A549 (cell line): ENCODE measurements at regions not wholly inside any gene's neighbourhood (a gene's known extent, or its start where the extent isn't known, plus 50 kb on each side); places are given as distances from the start of the nearest gene placed in this dataset.

Experiments
- ATAC-seq, 2 experiments: fragments of 200-7000 bp in 1 of 2; fragments of >200 bp in 1 of 2; cut with Nextera tagmentation in 1 of 2; cut with Tn5 transposase in 1 of 2; 3 replicates each; pipeline versions ENCODE4 v1.8.0 to v1.9.1; 2018 to 2020; ENCODE audit warnings: mild to moderate bottlenecking in 1 of 2, moderate library complexity in 1 of 2
- CTCF ChIA-PET: fragments of 300-600 bp; sonication (Branson Sonifier 250); formaldehyde crosslinking; extraction: SDS; loops from one replicate; lab custom pipeline; 2021; ENCODE audit warnings: antibody characterized with exemption, inconsistent platforms; lab: Yijun Ruan, JAX
- POLR2A ChIA-PET: fragments of 350-600 bp; formaldehyde crosslinking; extraction: SDS; loops from one replicate; lab custom pipeline; 2021; ENCODE audit warnings: antibody characterized with exemption, inconsistent platforms; lab: Yijun Ruan, JAX
- DNase-seq, 2 experiments: peaks; one replicate each; pipeline versions ENCODE4 v3.0.0 to v3.0.0-alpha.2; 2011 to 2016; ENCODE audit warnings: low read depth in 1 of 2, low spot score in 1 of 2
- FAIRE-seq: peaks from 2 replicates; lab custom pipeline; 2011; peaks lifted over from hg19 to GRCh38; lab: Jason Lieb, UNC
- H3K27ac ChIP-seq, 2 experiments: fragments of >200 bp; sonication (Bioruptor Twin); formaldehyde crosslinking; 3 replicates each; pipeline ENCODE4 v1.5.1; 2016 to 2017
- H3K4me1 ChIP-seq: fragments of >200 bp; sonication (Bioruptor Twin); formaldehyde crosslinking; 3 replicates; pipeline ENCODE4 v1.6.1; 2016
- H3K4me2 ChIP-seq: fragments of >200 bp; sonication (Bioruptor Twin); formaldehyde crosslinking; 3 replicates; pipeline ENCODE4 v1.6.1; 2016
- H3K4me3 ChIP-seq: fragments of >200 bp; sonication (Bioruptor Twin); formaldehyde crosslinking; 3 replicates; pipeline ENCODE4 v1.5.1; 2016
- H3K9me3 ChIP-seq: fragments of >200 bp; sonication (Bioruptor Twin); formaldehyde crosslinking; 3 replicates; pipeline ENCODE4 v1.6.1; 2016
- CBX2 ChIP-seq: fragments of 200-600 bp; sonication (generic); IDR thresholded peaks from 2 replicates; pipeline ENCODE4 v1.6.1; 2016; ENCODE audit warnings: low read depth, mild to moderate bottlenecking, borderline replicate concordance
- CBX8 ChIP-seq: fragments of 200-600 bp; sonication (generic); IDR thresholded peaks from 2 replicates; pipeline ENCODE4 v1.6.1; 2016
- CEBPB ChIP-seq, 2 experiments: fragments of >200 bp in 1 of 2; sonication (Bioruptor Twin) in 1 of 2; formaldehyde crosslinking in 1 of 2; IDR thresholded peaks; 2 replicates each; pipeline ENCODE4 v1.6.1; 2012 to 2016
- CHD2 ChIP-seq: fragments of 150-350 bp; IDR thresholded peaks from 2 replicates; pipeline ENCODE4 v1.6.1; 2014; ENCODE audit warnings: low read length; ENCODE audit not compliant: partially characterized antibody
- CHD4 ChIP-seq: fragments of 200-600 bp; sonication (generic); IDR thresholded peaks from 2 replicates; pipeline ENCODE4 v1.6.1; 2016; ENCODE audit warnings: antibody characterized with exemption, mild to moderate bottlenecking, borderline replicate concordance
- EHF ChIP-seq: fragments of 250-450 bp; sonication (Bioruptor Pico); IDR thresholded peaks from 2 replicates; pipeline ENCODE4 v1.5.0; 2020; ENCODE audit warnings: mild to moderate bottlenecking
- ESRRA ChIP-seq: fragments of 150-350 bp; IDR thresholded peaks from 2 replicates; pipeline ENCODE4 v1.6.1; 2014; ENCODE audit warnings: mild to moderate bottlenecking, low read length, borderline replicate concordance
- GATA3 ChIP-seq: IDR thresholded peaks from 2 replicates; pipeline ENCODE4 v1.6.1; 2012; ENCODE audit warnings: borderline replicate concordance
- HOXB13 ChIP-seq: fragments of 250-450 bp; sonication (Bioruptor Pico); IDR thresholded peaks from 2 replicates; pipeline ENCODE4 v1.5.0; 2020; ENCODE audit warnings: low read depth, mild to moderate bottlenecking, moderate library complexity
- HOXB5 ChIP-seq: fragments of 250-450 bp; sonication (Bioruptor Pico); IDR thresholded peaks from 2 replicates; pipeline ENCODE4 v1.5.0; 2020; ENCODE audit warnings: mild to moderate bottlenecking, moderate library complexity
- JUN ChIP-seq, 2 experiments: fragments of >200 bp; sonication (Bioruptor Twin); formaldehyde crosslinking; IDR thresholded peaks; 2 replicates in 1 of 2; 3 replicates in 1 of 2; pipeline ENCODE4 v1.6.1; 2016 to 2017
- KDM5A ChIP-seq: fragments of 200-600 bp; sonication (generic); IDR thresholded peaks from 2 replicates; pipeline ENCODE4 v1.6.1; 2016; ENCODE audit warnings: antibody characterized with exemption, mild to moderate bottlenecking
- MAFK ChIP-seq: fragments of 450-650 bp; IDR thresholded peaks from 2 replicates; pipeline ENCODE4 v1.6.1; 2014; ENCODE audit not compliant: partially characterized antibody
- MAZ ChIP-seq: fragments of 150-350 bp; IDR thresholded peaks from 2 replicates; pipeline ENCODE4 v1.6.1; 2014; ENCODE audit warnings: antibody characterized with exemption, low read depth, low read length, borderline replicate concordance
- MYC ChIP-seq: IDR thresholded peaks from 2 replicates; pipeline ENCODE4 v1.6.1; 2012; ENCODE audit warnings: mild to moderate bottlenecking, inconsistent platforms, low read length, improper control_type of control experiment, borderline replicate concordance
- PHF8 ChIP-seq: fragments of 200-600 bp; sonication (generic); IDR thresholded peaks from 2 replicates; pipeline ENCODE4 v1.6.1; 2016; ENCODE audit warnings: low read depth, mild to moderate bottlenecking, antibody characterized with exemption, moderate library complexity, borderline replicate concordance
- RCOR1 ChIP-seq: fragments of 150-350 bp; IDR thresholded peaks from 2 replicates; pipeline ENCODE4 v1.6.1; 2014; ENCODE audit warnings: antibody characterized with exemption, low read length, low read depth
- RFX5 ChIP-seq: fragments of 450-650 bp; IDR thresholded peaks from 2 replicates; pipeline ENCODE4 v1.7.1; 2014; ENCODE audit warnings: antibody characterized with exemption, mild to moderate bottlenecking, moderate library complexity
- RNF2 ChIP-seq: fragments of 200-600 bp; sonication (generic); IDR thresholded peaks from 2 replicates; pipeline ENCODE4 v1.6.1; 2016; ENCODE audit warnings: low read depth, mild to moderate bottlenecking, antibody characterized with exemption, moderate library complexity, borderline replicate concordance
- SMC3 ChIP-seq: fragments of >200 bp; sonication (Bioruptor Twin); formaldehyde crosslinking; IDR thresholded peaks from 3 replicates; pipeline ENCODE4 v1.6.1; 2018; ENCODE audit warnings: inconsistent platforms
- TFCP2L1 ChIP-seq: fragments of 250-450 bp; sonication (Bioruptor Pico); IDR thresholded peaks from 2 replicates; pipeline ENCODE4 v1.5.0; 2021; ENCODE audit warnings: mild to moderate bottlenecking
- ZFP36 ChIP-seq: fragments of 450-650 bp; IDR thresholded peaks from 2 replicates; pipeline ENCODE4 v1.6.1; 2014; ENCODE audit warnings: borderline replicate concordance; ENCODE audit not compliant: partially characterized antibody
- WGBS: methylation state at CpG from one replicate; pipeline ENCODE4 v1.1.6; 2017; ENCODE audit errors: missing lambda C conversion rate; 5-methylcytosine and 5-hydroxymethylcytosine counted together
- TF ChIP-seq, protein P1 (sequence below): fragments of >200 bp; sonication (Bioruptor Twin); formaldehyde crosslinking; IDR thresholded peaks from 3 replicates; pipeline ENCODE4 v1.6.1; 2016
- TF ChIP-seq, protein P2 (sequence below): fragments of 200-600 bp; sonication (generic); IDR thresholded peaks from 2 replicates; pipeline ENCODE4 v1.6.1; 2016; ENCODE audit warnings: antibody characterized with exemption, mild to moderate bottlenecking, moderate library complexity
- TF ChIP-seq, protein P3 (sequence below): fragments of >200 bp; sonication (Bioruptor Twin); formaldehyde crosslinking; IDR thresholded peaks from 2 replicates; pipeline ENCODE4 v1.6.1; 2016

DNA sequence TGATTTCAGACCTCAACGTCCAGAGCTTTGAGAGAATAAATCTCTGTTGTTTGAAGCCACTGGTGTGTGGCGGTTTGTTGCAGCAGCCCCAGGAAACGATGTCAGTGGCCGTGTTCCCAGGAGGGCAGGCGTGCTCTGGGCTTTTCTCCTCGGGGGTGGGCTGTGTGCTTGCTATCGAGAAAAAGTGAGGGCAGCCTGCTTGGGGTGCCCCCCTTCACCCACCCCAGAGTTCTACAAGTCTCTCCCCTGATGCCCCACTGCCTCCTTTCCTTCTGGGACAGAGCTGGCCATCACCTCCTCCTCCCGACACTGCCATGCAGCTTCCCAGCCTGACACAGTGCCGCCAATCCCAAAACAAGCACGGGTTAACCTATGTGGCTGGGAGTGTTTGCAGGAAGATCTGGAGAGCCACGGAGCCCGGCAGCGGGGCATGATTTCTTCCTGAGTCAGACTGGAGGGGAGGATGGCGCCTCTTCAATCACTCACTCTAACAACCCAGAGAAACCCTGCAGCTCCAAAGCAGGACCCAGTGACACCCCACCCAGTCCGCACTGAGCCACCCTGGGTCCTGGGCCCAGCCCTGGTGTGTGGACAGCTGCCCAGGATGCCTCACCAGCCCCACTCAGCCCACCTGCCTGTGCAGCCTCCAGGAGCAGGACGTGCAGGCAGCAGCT lies 213.7 kb upstream of the RAB6C start:
- no peak overlapping the region for H3K4me3 ChIP-seq
- no peak; a peak in 1 of 6 replicates for ATAC-seq
- WGBS: 11% methylated on average over 11 of the region's 16 CpGs
- TF ChIP-seq, protein P1, sequence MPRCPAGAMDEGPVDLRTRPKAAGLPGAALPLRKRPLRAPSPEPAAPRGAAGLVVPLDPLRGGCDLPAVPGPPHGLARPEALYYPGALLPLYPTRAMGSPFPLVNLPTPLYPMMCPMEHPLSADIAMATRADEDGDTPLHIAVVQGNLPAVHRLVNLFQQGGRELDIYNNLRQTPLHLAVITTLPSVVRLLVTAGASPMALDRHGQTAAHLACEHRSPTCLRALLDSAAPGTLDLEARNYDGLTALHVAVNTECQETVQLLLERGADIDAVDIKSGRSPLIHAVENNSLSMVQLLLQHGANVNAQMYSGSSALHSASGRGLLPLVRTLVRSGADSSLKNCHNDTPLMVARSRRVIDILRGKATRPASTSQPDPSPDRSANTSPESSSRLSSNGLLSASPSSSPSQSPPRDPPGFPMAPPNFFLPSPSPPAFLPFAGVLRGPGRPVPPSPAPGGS: no peak
- TF ChIP-seq MAFK: no peak
- TF ChIP-seq, protein P2, sequence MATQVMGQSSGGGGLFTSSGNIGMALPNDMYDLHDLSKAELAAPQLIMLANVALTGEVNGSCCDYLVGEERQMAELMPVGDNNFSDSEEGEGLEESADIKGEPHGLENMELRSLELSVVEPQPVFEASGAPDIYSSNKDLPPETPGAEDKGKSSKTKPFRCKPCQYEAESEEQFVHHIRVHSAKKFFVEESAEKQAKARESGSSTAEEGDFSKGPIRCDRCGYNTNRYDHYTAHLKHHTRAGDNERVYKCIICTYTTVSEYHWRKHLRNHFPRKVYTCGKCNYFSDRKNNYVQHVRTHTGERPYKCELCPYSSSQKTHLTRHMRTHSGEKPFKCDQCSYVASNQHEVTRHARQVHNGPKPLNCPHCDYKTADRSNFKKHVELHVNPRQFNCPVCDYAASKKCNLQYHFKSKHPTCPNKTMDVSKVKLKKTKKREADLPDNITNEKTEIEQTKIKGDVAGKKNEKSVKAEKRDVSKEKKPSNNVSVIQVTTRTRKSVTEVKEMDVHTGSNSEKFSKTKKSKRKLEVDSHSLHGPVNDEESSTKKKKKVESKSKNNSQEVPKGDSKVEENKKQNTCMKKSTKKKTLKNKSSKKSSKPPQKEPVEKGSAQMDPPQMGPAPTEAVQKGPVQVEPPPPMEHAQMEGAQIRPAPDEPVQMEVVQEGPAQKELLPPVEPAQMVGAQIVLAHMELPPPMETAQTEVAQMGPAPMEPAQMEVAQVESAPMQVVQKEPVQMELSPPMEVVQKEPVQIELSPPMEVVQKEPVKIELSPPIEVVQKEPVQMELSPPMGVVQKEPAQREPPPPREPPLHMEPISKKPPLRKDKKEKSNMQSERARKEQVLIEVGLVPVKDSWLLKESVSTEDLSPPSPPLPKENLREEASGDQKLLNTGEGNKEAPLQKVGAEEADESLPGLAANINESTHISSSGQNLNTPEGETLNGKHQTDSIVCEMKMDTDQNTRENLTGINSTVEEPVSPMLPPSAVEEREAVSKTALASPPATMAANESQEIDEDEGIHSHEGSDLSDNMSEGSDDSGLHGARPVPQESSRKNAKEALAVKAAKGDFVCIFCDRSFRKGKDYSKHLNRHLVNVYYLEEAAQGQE: no peak
- TF ChIP-seq CHD2: no peak
- TF ChIP-seq RNF2: no peak
- TF ChIP-seq KDM5A: no peak
- TF ChIP-seq CHD4: no peak
- no peak for TF ChIP-seq JUN (IDR thresholded peaks at IDR 0.05)
- TF ChIP-seq TFCP2L1: no peak
- no peak for TF ChIP-seq HOXB13 (CRISPR knock-in tag)
- TF ChIP-seq, protein P3, sequence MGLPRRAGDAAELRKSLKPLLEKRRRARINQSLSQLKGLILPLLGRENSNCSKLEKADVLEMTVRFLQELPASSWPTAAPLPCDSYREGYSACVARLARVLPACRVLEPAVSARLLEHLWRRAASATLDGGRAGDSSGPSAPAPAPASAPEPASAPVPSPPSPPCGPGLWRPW: no peak
- TF ChIP-seq MYC: no peak
- TF ChIP-seq ESRRA: no peak
- no peak overlapping the region for H3K4me2 ChIP-seq
- H3K4me1 ChIP-seq: no peaks in the 10 kb centered on the region
- ChIA-PET POLR2A (no interaction called here), CTCF (no interaction called here)
- FAIRE-seq: no peak
- no peak for DNase-seq
- H3K27ac ChIP-seq: no peak overlapping the region
- no peaks in the 10 kb centered on the region for H3K9me3 ChIP-seq

DNA sequence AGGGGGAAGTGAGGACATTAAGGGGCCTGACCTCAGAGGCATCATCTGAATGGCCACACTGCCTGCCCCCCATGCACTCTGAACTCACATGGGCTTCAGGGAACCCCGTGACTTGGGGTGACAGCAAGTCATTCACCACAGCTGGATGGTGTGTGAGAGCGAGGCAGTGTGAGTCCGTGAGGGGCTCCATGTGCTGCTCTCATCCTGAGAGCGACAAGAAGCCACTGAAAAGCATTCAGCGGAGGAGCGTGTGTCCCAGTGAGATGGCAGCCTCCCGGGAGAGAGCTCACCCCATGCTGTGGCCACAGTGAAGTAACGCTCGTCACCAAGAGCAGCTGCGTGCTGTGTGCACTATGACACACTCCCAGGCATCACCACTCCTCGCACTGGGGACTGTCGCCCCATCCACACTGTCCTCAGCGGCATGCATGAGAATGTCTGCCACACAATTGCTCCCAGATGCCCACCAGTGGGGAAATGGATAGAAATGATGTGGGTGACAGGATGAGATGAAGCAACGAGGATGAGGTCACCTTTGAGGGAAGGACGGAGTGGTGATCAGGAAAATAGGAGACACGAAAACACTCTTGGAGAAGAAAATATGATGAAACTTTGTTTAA lies 213.0 kb upstream of the RAB6C start:
- Histone ChIP-seq H3K4me1 (no peaks in the 10 kb centered on the region), H3K4me3 (no peak overlapping the region), H3K4me2 (no peak overlapping the region), H3K9me3 (no peaks in the 10 kb centered on the region), H3K27ac (no peak overlapping the region)
- 8% methylated on average over 12 of the region's 16 CpGs for WGBS
- FAIRE-seq (no peak), DNase-seq (no peak), ATAC-seq (0 out of 6 replicates have a peak, but pooled peaks of 1 of the 2 experiments have one; percentile 31)
- CTCF ChIA-PET: no interaction called here
- POLR2A ChIA-PET: no interaction called here
- TF ChIP-seq TFCP2L1 (no peak), RCOR1 (no peak)

DNA sequence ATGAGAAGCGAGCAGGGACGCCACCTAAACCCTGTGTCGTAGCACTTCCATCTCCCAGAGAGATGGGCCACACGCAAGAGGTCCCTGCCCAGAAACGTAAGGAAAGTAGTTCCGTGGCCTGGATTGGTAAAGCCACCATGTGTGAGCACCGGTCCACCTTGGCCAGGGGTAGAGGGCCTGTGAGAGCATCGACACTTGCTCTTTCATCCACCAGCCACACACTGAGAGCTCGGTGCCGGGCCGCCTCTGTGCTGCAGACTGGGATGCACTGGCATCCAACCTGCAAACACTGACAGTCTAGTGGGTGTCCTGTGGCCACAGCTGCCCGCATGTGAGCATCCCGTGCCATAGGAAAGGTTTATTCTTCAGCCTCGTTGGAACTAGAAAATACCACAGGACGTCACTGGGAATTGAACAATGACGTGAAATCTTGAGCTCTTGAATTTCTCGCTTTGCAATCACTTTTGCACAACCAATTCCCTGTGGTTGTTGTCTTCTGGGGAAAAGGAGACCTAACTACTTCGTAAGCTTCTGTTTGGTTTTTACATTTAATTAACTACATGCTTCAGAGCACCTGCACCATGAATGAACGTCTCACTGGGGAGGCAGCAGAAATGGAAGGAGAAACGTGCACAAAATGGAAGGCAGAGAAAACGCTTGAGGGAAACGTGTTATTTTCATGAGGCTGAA lies 212.0 kb upstream of the RAB6C start:
- no peak for TF ChIP-seq ZFP36
- TF ChIP-seq RFX5: no peak
- TF ChIP-seq SMC3: no peak
- TF ChIP-seq PHF8: no peak
- TF ChIP-seq HOXB5 (CRISPR knock-in tag): no peak
- TF ChIP-seq EHF (CRISPR knock-in tag): no peak
- no peak for TF ChIP-seq HOXB13 (CRISPR knock-in tag)
- no peak for TF ChIP-seq CHD4
- TF ChIP-seq MAZ: no peak
- TF ChIP-seq CBX2: no peak
- no peak for TF ChIP-seq CBX8
- no peak for TF ChIP-seq GATA3
- no peak for TF ChIP-seq CEBPB (IDR thresholded peaks at IDR 0.05)
- Histone ChIP-seq H3K27ac (no peak overlapping the region), H3K4me2 (no peak overlapping the region), H3K9me3 (no peaks in the 10 kb centered on the region), H3K4me3 (no peak overlapping the region), H3K4me1 (no peaks in the 10 kb centered on the region)
- FAIRE-seq: no peak
- ChIA-PET POLR2A (no interaction called here), CTCF (interaction anchor here (1.5 kb wide), 1 partner anchor 83 kb away, joined by 3 read pairs; no protein-coding TSS in a partner anchor)
- no peak for ATAC-seq
- no peak for DNase-seq
- WGBS: 24% methylated on average over 21 of the region's 22 CpGs
